ENCODE measurements at regions not wholly inside any gene's neighbourhood (a gene's known extent, or its start where the extent isn't known, plus 50 kb on each side); places are given as distances from the start of the nearest gene placed in this dataset.

DNA sequence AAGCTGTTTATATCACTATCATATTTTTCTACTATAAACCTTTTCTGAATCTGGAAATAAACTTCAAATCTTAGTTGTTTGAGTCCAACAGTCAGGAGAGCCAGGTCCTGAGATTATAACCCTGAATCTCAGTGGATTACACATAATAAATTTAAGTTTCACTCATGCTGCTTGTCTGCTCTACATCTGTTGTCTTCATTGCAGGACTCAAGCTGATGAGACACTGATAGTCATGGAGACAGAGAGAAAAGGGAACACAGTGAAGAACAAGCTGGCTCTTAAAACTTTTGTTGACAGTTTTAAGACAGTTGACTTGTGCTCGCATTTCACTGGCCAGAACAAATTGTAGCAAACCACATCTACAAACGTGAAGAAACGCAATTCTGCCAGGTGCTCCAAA is 327.0 kb upstream of the CTSO start:
- DNase-seq = no peak
- TF ChIP-seq POLR2A (IDR thresholded peaks at IDR 0.05; ENCODE audit: low read length) (no peak), GATA1 (IDR thresholded peaks at IDR 0.05; ENCODE audit: low read depth, low read length) (no peak)

DNA sequence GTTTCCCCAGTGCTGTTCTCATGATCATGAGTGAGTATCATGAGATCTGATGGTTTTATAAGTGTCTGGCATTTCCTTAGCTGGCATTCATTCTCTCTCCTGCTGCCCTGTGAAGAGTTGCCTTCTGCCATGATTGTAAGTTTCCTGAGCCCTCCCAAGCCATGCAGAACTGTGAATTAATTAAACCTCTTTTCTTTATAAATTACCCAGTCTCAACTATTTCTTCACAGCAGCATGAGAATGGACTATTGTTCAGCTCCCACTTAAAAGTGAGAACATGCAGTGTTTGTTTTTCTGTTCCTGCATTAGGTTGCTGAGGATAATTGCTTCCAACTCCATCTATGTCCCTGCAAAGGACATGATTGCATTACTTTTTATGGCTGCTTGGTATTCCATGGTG is 311.7 kb upstream of the CTSO start:
- TF ChIP-seq POLR2A (IDR thresholded peaks at IDR 0.05; ENCODE audit: low read length) (no peak), GATA1 (IDR thresholded peaks at IDR 0.05; ENCODE audit: low read depth, low read length) (no peak)
- DNase-seq = no peak

DNA sequence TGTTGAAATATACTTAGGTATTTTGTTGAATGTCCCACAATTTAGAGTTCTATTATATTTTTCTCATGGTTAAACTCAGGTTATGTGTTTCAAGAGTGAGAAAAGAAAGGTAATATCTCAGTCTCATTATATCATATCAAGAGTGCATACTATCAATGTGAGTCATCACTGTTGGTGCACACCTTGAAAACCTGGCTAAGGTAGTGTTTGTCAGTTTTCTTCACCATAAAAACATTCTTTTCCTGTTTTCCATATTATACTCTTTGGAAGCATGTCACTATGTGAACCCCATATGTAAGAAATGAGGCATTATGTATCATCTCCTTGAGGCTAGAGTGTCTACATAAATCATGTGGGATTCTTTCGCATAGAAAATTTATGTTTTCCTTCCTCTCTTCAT is 307.6 kb upstream of the CTSO start:
- DNase-seq = no peak
- TF ChIP-seq GATA1 (IDR thresholded peaks at IDR 0.05; ENCODE audit: low read depth, low read length) (no peak), POLR2A (IDR thresholded peaks at IDR 0.05; ENCODE audit: low read length) (no peak)

DNA sequence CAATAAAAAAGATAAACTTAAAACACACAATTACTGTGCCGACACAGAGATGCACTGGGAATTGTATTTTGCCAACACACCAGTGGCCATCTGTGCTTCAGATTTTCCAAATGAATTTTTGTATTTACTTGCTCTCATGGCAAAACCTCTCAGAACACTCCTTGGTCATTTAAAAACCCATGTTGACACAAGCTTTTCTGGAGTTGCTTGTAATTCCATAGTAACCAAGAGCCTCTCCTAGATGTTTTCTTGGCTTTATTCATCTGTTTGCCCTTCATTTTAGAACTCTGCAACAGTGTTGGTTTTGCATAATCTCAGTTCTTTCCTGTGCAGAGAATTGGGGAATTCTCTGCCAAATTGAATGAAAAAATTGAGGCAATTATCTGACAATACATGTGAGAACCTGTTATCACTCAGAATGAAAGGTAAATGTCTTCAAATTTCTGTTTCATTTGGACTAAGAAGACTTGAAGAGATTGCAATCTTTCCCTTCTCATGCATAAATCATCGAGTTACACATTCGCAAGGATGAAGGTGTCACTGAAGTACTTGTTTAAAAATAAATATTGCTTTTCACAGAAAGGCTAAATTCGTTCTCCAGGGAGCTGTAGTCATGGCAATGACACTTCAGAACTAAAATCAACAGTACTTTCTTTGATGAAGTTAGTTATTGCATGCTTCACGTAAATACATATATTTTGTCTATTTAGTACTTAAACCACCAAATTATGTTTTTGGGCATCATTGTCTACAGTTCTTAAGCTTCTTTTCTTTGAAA is 301.8 kb upstream of the CTSO start:
- TF ChIP-seq GATA1 (IDR thresholded peaks at IDR 0.05; ENCODE audit: low read depth, low read length) (no peak), POLR2A (IDR thresholded peaks at IDR 0.05; ENCODE audit: low read length) (no peak)
- DNase-seq = no peak

DNA sequence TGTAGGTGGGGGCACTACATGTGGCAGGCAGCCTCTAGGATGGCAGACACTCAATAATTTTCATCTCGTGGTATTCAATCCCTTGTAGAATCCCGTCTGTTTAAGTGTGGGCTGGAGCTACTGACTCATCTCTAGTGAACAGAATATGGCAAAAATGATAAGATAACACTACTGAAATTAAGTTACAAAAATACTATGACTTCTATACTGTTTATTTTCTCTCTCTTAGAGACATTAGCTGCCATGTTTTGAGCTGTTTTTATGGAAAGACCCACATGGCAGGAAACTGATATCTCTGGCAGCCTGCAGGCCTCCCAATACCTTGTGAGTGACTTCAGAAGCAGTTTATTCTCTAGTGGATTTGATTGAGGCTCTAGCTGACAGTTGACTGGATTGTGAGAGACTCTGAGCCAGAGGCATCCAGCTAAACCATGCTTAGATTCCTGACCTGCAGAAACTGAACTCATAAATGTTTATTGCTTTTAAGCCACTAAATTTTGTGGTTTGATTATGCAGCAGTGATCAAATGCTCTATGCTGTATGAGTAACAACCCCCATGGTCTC is 298.8 kb upstream of the CTSO start:
- TF ChIP-seq POLR2A (IDR thresholded peaks at IDR 0.05; ENCODE audit: low read length) (no peak), GATA1 (IDR thresholded peaks at IDR 0.05; ENCODE audit: low read depth, low read length) (no peak)
- DNase-seq = no peak

DNA sequence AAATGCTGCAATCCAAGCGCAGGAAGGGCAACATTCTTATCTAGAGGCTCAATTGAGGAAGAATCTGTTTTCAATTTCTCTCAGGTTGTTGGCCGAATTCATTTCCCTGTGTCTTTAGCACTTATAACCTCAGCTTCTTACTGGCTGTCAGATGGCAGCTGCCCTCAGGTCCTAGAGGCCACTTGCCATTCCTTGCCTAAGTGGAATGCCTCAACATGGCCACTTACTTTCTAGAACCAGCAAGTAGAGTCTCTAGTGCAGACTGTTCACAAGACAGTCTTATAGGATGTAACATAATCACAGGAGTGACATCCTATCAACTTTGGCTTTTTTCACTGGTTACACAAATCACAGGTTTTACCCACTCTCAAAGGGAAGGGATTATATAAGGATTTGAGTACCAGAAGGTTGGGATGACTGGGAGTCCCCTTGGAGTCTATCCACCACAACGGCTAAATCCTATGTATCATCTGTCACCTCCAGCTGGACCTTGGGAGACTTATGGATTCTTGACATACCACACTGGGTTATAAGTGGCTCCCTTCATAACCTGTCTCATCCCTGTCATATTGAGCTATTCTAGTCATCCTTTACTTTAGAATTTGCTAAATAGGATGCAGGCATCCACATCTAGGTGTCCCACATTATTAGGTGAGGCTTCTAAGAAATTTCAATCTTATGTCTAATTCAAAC is 297.9 kb upstream of the CTSO start:
- no peak for DNase-seq
- TF ChIP-seq GATA1 (IDR thresholded peaks at IDR 0.05; ENCODE audit: low read depth, low read length) (no peak), POLR2A (IDR thresholded peaks at IDR 0.05; ENCODE audit: low read length) (no peak)

DNA sequence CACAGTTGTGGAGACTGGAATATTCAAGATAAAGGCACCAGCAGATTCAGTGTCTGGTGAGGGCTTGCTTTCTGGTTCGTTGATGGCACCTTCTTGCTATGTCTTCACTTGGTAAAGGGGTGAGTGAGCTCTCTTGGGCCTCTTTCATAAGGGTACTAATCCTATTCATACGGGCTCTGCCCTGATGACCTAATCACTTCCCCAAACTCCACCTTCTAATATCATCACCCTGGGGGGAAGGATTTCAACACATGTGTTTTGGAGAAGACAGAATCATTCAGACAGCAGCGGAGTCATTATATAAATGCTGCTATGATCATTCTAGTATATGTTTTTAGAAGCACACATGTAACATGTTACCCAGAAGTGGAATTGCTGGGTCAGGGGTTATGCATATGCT is 295.3 kb upstream of the CTSO start:
- TF ChIP-seq GATA1 (IDR thresholded peaks at IDR 0.05; ENCODE audit: low read depth, low read length) (no peak), POLR2A (IDR thresholded peaks at IDR 0.05; ENCODE audit: low read length) (no peak)
- DNase-seq = no peak

DNA sequence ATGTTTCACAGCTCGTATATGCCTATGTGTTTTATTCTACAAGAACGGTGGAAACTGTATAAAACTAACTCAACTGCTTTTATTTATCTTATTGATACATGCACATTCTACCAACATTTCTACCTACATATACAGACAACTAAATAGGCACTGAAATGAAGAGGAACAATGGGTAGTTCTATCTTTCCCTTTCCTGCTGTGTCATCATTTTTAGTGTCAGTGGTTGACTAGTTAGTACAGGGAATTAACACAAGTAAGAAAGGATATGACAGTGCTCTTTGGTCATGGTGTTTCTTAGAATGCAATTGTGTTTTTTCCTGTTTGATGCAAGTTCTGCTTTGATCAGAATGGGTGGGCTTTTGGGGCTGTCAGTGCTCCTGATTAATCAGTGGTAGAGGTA is 293.8 kb upstream of the CTSO start:
- no peak for DNase-seq
- TF ChIP-seq GATA1 (IDR thresholded peaks at IDR 0.05; ENCODE audit: low read depth, low read length) (no peak), POLR2A (IDR thresholded peaks at IDR 0.05; ENCODE audit: low read length) (no peak)

DNA sequence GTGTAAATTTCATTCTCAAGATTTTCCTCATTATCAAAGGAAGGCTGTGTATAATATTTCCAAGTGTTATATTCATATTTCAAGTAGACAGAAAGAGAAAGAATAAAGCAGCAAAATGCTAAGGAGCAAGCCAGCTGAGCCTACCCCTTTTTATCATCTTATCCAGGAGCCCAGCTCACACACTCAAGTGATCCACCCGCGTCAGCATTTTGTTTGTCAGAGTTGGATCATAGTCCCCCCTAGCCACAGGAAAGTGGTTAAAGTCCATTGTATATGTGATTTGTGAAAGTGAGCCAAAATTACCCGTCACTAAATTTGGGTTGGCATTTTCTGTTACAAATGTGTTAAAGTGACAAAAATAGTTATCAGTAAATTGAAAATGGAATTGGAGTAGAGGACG is 289.3 kb upstream of the CTSO start:
- no peak for DNase-seq
- TF ChIP-seq POLR2A (IDR thresholded peaks at IDR 0.05; ENCODE audit: low read length) (no peak), GATA1 (IDR thresholded peaks at IDR 0.05; ENCODE audit: low read depth, low read length) (no peak)

DNA sequence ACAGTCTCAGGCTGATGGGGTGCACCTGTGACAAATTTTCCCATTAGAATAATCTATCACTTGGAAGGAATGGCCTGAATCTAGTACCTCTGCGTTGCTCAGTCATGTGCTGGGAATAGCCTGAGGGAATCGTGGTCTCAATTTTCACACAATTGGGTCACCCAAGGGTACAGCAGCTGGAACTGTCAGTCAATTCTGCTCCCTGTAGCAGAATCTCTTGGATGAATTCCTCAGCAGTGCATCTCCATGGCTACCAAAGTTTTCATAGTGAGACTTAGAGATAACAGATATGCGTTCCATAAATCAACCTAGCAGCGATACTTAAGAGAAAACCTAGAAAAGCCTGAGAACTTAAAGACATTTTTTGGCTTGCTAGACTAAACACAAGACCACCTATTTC is 288.7 kb upstream of the CTSO start:
- TF ChIP-seq POLR2A (IDR thresholded peaks at IDR 0.05; ENCODE audit: low read length) (no peak), GATA1 (IDR thresholded peaks at IDR 0.05; ENCODE audit: low read depth, low read length) (no peak)
- DNase-seq = no peak

DNA sequence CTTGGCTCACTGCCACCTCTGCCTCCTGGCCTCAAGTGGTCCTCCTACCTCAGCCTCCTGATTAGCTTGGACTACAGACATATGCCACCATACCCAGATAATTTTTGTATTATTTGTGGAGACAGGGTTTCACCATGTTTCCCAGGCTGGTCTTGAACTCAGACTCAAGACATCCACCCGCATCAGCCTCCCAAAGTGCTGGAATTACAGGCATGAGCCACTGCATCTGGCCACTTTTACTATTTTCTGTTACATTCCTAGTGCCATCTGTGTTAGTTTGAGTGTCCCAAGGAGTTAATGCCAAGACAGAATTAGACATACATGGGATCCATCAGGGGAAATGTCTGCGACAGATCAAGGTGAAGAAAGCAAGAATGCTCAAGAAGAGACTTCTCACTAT is 288.2 kb upstream of the CTSO start:
- no peak for DNase-seq

DNA sequence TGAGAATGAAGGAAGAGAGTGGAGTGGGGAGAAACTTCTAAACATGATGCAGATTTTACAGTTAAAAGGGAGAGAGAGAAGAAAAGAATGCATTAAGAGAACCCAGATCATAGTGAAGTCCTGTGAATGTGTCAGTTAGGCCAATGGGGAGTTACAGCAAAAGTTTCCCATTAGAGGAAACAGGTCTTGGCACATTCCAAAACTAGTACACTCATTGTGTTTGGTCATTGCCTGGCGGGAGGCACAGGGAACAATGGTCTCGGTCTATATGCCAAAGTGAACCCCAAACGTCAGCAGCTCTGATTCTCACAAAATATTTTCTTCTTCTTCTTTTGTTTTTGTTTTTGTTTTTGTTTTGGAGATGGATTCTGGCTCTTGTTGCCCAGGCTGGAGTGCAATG is 284.5 kb upstream of the CTSO start:
- DNase-seq = no peak
- no peak for TF ChIP-seq GATA1 (IDR thresholded peaks at IDR 0.05; ENCODE audit: low read depth, low read length)
- TF ChIP-seq POLR2A (IDR thresholded peaks at IDR 0.05; ENCODE audit: low read length) = no peak

More for the DNA sequence above, 288.2 kb upstream of the CTSO start:
- no peak for TF ChIP-seq POLR2A (IDR thresholded peaks at IDR 0.05; ENCODE audit: low read length)
- no peak for TF ChIP-seq GATA1 (IDR thresholded peaks at IDR 0.05; ENCODE audit: low read depth, low read length)

DNA sequence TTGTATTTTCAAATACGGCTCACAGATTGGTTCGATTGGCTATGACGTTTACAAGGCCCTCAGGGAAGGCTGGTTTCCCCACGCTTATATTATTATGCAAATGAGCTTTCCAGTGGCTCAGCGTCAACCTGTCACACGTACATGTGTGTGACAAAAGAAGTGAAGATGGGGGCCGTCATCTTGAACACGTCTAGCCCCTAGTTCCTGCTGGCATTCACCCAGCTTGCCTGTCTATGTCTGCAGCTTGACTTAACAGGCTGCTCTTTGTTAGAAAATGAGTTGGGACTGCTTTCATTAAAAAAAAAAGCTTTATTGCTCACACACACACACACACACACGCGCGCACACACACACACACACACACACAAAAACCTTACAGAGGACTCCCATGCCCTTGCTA is 283.6 kb upstream of the CTSO start:
- DNase-seq = no peak
- TF ChIP-seq GATA1 (IDR thresholded peaks at IDR 0.05; ENCODE audit: low read depth, low read length) = no peak
- TF ChIP-seq POLR2A (IDR thresholded peaks at IDR 0.05; ENCODE audit: low read length) = no peak

DNA sequence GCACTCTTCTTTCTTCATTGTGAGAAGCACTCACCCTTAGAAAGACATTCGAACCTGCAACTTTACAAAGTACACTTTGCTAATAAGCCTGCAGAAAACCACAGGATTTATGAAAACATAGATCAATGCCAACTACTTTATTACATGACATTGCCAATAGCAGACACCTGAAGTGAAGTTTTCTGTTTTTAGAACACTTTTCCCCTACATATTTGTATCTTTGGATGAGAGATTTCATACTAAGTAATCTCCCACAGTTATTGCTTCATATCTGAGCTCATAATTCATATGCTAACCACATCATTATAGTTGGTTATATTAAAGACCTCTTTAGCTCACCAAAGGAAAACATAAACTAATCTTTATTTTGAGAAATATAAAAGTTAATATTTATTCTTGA is 276.5 kb upstream of the CTSO start:
- DNase-seq = no peak
- TF ChIP-seq GATA1 (IDR thresholded peaks at IDR 0.05; ENCODE audit: low read depth, low read length) (no peak), POLR2A (IDR thresholded peaks at IDR 0.05; ENCODE audit: low read length) (no peak)

DNA sequence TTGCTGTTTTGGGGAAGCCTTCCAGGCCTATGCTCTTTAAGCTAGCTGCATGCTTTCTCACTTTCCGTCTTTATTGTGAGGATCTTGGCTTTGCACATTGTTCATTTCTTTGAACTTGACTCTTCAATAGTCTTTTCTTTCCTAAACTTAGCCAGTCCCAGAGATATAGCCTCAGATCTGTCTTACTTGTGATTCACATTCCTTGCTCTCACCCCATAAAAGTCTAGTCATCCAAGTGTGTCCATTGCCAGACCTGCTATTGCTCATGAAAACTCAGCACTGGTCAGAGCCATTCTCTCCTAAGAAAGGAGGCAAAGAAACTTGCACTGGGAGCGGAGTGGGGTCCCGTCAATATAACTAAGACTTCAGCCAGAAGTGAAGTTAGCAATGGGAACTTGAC is 275.0 kb upstream of the CTSO start:
- DNase-seq = no peak
- TF ChIP-seq POLR2A (IDR thresholded peaks at IDR 0.05; ENCODE audit: low read length) (no peak), GATA1 (IDR thresholded peaks at IDR 0.05; ENCODE audit: low read depth, low read length) (no peak)
